ENCODE measurements at regions not wholly inside any gene's neighbourhood (a gene's known extent, or its start where the extent isn't known, plus 50 kb on each side); places are given as distances from the start of the nearest gene placed in this dataset.

DNA sequence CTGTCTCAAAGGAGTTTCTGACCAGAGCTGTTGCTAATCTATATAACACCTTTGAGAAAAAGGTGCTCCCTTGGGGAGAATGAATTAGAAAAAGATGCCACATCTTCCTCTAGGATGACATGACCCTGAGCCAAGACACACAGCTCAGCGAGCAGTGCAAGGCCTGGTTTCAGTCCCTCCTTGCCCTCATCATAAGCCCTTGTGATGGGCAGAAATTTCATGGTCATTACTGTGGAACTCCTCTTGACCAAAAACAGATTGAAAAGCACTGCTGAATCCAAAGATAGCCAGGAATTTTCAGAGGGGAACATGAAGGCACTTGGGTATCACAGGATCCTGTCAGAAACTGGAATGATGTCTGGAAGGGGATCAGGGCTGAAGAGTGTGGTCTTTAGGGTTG lies 74.1 kb upstream of the IRX6 start:
- TF ChIP-seq, protein P1, sequence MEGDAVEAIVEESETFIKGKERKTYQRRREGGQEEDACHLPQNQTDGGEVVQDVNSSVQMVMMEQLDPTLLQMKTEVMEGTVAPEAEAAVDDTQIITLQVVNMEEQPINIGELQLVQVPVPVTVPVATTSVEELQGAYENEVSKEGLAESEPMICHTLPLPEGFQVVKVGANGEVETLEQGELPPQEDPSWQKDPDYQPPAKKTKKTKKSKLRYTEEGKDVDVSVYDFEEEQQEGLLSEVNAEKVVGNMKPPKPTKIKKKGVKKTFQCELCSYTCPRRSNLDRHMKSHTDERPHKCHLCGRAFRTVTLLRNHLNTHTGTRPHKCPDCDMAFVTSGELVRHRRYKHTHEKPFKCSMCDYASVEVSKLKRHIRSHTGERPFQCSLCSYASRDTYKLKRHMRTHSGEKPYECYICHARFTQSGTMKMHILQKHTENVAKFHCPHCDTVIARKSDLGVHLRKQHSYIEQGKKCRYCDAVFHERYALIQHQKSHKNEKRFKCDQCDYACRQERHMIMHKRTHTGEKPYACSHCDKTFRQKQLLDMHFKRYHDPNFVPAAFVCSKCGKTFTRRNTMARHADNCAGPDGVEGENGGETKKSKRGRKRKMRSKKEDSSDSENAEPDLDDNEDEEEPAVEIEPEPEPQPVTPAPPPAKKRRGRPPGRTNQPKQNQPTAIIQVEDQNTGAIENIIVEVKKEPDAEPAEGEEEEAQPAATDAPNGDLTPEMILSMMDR (IDR thresholded peaks at IDR 0.05; ENCODE audit: poor library complexity), result no peak
- TF ChIP-seq EZH2 (IDR thresholded peaks at IDR 0.05; ENCODE audit: borderline replicate concordance) (no peak), EZH2phosphoT487 (IDR thresholded peaks at IDR 0.05; ENCODE audit: low read depth, severe bottlenecking, unreplicated experiment) (no peak)
